NCI-H345 (cell line): ENCODE measurements at regions not wholly inside any gene's neighbourhood (a gene's known extent, or its start where the extent isn't known, plus 50 kb on each side); places are given as distances from the start of the nearest gene placed in this dataset.

Source experiments
- DNase-seq: peaks from one replicate; lab custom pipeline; 2025; lab: John Stamatoyannopoulos, UW

DNA sequence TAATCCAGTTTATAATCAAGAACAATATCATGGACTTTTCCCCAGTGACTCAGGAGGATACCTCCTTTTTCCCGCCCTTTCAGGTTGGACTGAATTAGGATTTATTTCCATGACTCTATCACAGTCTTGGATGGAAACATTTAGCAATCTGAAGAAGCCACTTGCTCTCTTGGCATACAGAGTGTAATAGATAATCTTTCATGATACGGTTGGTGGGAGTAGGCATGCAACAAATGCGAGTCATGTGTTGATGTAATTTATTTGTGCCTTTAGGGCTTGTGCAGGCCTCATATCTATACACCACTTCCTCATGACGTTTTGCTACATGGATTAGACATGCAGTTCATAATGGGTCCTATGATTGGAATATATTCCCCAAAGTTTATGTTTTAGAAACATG lies 54.2 kb upstream of the MCTP2 start:
- DNase-seq: no peak

DNA sequence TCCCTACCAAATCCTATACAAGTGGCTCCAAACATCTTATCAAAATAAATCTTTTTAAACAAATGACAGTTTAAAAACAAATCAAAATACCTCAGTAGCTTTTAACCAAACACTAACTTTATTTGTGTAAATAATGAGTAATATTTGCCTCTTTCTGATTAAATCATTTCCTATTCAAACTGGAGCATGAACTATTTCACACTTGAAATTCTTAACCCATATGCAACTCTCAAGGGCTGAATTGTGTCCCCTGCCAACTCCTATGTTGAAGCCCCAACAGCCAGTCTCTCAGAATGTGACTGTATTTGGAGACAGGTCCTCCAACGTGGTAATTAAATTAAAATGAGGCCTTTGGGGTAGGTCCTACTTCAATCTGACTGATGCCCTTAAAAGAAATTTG lies 55.9 kb upstream of the MCTP2 start:
- no peak for DNase-seq

DNA sequence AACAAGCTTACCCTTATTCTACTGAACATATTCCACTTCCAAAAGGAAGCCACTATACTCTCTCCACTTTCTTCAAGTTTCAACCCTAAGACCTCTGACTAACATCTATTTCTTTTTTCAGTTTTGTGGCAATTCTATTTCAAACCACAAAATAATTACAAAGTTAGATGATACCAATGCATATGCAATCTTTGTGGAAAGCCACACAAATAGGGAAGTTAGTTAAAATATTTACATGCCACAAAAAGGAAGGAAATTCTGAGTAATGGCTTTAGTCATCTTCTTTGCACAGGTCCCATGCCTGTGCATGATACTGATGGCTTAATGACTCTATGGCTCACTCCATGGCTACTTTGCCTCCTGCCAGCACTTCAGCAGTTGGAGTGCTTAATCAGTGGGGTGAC lies 57.0 kb upstream of the MCTP2 start:
- DNase-seq: no peak

DNA sequence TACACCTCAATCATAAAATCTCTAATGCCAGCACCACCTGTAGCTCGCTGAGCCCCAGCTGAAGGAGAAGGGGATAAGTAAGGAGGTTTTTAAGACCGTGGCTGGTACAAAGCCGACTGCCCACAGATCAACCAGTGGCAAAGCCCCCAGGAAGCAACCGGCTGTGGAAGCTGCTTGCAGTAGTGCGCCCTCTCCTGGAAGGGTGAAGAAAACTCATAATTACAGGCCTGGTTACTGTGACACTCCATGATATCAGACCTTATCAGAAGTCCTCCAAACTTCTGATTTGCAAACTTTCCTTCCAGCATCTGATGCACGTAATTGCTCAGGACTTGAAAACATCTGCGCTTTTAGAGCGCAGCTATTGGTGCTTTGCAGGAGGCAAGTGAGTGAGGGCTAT lies 63.1 kb upstream of the MCTP2 start:
- no peak for DNase-seq

DNA sequence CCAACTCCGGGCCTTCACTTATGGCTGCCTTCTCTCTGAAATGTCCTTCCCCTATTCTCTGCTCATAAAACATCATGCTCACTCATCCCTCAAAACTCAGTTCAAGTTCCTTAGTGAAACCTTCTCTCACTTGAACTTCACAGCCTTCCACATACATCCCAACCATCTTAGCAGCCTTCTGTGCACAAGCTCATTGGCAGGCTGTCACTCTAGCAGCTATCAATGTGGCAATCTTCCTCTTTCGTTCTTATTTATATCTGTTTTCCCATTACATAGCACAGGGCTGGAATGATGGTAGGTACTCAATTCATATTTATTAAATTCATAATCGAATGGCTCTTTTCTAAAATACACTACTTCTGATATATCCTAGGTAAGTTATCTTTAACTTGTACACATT lies 66.4 kb upstream of the MCTP2 start:
- DNase-seq: no peak

DNA sequence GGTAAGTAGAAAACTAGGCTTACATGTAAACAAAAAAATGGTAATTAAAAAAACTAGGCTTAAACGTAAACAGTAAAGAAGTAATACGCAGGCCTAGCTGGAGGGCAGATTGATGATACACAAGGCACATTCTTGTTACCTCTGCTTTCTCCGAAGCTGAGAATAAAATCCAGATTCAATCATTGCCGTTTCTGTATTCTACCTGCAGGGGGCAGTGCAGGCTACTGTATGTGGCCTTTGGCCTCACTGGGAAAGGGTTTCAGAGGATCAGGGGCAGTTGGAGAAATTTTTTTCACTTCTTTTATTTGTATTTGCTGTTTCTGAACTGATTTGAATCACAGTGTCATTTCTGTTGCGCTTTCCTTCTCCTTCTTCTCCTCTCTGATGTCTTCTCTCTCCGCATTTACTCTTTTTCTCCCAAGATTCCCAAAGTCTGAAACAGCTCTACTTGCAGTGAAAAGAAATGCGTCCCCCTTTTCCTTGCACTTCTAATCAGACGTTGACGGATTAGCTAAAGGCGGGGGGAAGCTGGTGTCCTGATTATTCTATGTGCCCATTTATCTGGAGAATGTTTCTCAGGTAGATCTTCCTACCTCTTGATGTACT lies 67.1 kb upstream of the MCTP2 start:
- DNase-seq: peak; percentile 38

DNA sequence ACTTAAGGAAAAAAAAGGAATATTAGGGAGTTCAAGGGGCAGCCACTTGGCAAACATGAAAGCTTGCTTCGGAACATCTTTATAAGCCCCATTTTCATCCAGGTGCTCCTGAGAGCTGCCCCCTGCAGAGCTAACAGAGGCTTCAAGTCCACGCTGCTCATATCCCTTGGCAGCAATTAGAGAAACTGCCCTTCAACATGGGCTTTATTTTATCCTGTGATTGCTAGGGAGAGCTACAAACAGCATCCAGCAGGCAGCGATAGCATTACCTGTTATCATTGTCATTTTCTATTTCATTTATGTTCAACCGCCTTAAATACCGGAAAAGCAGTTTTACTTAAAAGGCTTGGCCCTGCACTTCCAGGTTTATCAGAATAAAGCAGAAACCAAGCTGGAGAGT lies 68.4 kb upstream of the MCTP2 start:
- no peak for DNase-seq

DNA sequence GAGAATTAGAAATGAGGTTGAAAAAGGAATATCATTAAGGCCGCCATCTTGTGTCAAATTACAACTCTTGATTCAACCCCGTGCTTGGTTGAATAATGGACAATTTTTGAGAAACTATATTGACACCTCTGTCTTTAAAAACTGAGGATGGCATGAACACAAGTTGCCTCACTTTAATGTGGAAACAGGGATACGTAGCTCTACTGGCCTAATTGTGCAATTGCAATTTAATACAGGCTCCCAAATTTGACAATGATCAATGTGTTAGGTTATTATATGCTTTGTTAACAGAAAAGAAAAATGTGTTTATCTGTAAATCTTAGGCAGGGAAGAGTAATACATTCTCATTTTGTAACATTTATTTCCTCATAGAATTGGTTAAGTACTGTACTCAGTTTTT lies 77.1 kb upstream of the MCTP2 start:
- DNase-seq: no peak

DNA sequence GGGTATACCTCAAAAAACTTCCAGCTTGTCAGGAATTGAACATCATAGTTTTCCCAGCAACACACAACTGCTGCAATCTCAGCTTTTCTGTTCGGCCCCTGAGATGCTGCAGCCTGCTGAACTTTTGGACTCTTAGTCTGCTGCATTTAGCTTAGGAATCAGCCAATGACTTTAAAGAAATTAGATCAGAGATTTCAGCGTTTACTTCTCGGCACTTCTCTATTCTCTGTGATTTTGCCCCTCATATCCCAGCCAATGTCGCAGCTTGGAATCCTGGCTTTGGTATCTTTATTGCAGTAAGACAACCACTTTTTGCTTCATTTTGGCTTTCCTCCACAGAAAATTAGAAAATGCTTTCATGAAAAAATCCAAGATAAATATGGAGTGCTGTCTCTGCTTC lies 86.3 kb upstream of the MCTP2 start:
- DNase-seq: no peak

DNA sequence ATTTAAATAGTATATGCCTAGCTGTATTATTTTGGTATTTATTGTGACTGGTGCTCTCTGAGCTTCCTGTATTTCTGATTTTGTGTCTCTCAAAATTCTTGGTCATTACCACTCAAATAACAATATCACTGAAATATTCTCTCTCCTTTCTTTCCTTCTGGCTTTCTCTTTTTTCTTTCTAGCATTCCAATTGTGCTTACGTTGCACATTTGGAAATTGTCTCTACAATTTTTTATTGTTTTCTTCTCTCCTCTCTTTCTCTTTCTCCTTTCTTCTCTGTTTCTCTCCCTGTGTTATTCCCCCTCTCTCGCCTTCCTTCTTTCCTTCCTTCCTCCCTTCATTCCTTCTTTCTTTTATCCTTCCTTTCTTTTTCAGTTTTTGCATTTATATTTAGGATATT lies 89.6 kb upstream of the MCTP2 start:
- DNase-seq: no peak

DNA sequence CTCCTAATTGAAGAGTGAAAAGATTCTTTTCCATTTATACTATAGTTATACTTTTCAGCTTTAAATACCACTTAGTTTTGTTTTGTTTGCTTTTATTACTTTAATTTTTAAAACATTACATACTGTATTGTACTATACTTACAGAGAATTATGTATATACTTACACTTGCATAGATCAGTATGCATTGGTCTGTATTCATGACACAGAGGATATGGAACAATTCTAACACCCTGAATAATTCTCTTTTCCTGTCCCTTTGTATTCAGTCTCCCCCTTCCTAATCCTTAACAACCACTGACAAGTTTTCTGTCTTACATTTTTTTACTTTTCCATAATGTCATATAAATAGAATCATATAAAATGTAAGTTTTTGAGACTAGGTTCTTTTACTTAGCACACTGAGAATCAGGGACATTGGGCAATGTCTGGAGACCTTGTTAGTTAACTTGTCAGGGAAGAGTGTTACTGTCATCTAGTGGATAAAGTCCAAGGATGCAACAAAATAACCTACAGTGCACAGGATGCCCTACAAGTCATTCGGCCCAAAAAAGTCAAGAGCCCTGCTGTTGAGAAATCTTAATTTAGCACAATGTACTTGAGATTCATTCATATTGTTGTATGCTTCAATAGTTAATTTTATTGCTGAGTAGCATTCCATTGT lies 95.7 kb upstream of the MCTP2 start:
- DNase-seq: peak; percentile 58

DNA sequence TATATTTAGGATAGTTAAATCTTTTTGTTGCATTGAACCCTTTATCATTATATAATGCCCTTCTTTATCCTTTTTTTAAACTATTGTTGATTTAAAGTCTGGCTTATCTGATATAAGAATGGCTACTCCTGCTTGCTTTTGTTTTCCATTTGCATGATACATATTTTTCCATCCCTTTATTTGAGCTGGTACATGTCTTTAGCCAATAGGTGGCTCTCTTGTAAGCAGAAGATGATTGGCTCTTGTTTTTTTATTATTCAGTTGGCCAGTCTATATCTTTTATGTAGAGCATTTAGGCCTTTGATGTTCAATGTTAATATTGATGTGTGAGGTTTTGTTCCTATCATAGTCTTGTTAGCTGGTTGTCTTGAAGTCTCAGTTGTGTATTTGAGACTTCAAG lies 99.5 kb upstream of the MCTP2 start:
- DNase-seq: no peak

DNA sequence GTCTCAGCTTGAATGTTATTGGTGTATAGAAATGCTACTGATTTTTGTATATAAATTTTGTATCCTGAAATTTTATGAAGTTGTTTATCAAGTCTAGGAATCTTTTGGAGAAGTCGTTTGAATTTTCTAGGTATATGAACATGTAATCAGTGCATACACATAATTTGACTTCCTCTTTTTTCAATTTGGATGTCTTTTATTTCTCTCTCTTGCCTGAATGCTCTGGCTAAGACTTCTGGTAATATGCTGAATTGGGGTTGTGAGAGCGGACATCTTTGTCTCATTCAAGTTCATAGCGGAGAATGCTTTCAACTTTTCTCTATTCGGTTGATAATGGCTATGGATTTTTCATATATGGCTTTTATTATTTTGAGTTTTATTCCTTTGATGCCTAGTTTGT lies 100.9 kb upstream of the MCTP2 start:
- no peak for DNase-seq

DNA sequence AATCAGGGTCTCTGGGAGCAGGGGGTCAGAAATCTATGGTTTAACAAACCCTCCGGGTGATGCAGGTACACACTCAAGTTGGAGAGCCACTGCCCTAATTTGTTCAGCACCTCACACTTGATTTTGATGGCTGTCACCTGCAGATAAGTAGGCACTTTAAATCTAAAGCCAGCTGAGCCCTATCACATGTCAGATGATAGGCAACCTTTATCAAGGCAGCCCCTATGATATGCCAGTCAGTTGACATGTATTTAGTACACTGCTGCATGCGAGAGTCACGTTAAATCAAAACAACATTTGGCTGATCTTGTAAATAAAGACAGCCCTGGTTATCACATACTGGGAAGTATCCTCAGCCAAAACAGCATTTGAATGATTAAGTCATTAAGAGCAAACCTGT lies 104.4 kb upstream of the MCTP2 start:
- DNase-seq: peak; percentile 43

DNA sequence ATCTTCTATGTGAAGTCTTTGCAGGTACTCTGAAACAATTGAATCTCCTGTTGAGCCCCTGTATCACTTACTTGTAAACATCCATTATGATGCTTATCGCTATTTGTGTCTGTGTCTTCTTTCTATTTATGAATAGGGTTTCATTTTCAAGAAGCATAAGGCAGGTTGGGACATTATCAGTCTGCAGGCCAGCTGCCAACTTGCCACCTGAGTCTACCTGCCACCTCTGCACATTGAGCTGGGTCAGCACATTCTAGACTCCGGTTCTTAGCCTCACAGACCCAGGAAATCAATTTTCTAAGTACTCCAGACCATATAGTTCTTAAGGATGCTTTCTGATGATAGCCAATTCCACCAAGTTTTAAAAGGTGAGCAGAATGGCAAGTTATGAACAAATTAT lies 105.7 kb upstream of the MCTP2 start:
- no peak for DNase-seq

DNA sequence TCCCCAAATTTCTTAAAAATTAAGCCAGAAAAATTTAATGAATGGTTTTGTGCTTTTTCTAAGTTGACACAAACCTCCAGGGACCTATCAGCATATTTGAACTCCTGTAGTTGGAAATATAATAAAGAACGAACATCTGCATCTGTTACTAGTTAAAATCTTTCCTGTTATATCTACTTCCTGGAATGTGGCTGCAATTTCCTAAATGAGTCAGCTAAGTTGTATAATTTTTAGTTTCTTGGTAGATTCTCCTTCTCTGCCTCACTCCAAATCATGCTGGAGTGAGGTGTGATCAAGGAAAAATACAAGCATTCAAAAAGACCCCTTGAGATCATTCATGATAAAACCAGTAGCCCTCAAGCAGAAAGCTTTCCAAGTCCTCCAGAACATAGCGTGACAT lies 106.2 kb upstream of the MCTP2 start:
- DNase-seq: no peak

DNA sequence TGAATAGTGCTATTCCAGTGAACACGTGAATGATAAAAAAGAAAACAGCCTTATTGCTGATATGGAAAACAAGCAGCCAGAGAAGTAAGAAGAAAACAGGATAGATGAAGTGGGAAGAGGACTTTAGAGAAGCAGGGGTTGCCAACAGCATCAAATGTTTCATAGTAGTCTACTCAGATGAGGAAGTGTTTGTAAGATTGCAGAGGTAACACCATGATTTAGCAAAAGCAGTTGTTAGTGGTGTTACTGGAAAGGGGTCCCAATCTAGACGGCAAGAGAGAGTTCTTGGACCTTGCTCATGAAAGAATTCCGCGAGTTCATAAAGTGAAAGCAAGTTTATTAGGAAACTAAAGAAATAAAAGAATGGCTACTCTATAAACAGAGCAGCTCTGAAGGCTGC lies 108.8 kb upstream of the MCTP2 start:
- DNase-seq: no peak

DNA sequence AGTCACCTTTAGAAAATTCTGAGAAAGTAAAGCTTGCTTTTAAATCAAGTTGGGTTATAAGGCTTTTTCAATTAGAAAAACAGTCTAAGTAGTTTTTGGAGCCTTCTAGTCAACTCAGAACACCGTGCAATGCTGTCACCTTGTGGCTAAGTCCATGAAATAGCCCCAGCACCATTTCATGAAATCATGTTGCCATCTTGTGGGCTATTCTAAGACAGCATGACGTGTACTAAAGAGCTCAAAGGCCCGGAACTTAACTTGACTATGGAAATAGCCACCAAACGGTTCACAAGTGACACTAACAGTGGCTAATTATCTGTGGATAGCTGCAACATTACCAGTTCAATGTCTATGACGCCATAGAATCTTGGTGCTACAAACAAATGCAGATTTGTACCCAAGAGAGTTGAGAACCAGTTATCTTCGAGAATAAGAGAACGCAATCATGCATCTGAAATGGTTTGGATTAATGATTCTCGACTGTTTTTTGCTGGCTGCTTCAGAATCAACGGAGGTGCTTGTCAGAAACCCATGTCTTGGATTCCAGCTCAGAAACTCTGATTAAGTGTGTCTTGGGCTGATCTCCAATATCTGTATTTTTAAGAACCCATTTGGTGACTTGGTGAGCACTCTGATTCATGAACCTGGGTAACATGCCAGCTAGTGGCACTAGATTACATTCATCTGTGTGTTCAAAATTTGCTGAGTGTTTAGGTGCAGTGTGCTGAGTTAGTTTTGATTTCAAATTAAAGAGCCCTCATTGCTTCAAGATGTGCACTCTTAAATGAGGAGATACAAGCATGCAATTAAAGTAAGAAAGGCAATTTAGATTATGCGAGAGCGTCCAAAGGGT lies 111.2 kb upstream of the MCTP2 start:
- DNase-seq: peak; percentile 75

DNA sequence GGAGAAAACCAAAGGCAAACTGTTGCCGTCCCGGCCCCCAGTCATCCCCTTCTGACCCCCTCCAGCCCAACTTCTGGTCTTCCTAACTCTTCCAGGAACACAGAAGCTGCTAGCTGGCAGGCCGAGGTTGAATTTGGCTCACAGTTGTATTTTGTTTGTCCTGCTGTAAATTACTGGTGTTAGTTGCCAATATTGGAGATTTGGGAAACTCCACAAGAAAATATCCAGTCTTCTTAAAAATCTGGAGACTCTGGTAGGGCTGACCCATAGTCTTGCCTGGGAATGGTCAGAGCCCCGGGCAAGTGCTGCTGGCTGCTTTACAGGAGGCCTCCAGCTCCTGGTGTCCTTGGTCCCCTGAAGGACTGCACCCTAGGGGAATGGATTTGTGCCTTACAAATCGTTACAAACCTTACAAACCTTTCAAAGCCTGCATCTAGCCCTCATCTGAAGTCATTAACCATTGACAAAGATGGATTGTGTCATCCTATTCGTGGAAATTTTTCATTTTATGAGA lies 112.0 kb upstream of the MCTP2 start:
- no peak for DNase-seq

DNA sequence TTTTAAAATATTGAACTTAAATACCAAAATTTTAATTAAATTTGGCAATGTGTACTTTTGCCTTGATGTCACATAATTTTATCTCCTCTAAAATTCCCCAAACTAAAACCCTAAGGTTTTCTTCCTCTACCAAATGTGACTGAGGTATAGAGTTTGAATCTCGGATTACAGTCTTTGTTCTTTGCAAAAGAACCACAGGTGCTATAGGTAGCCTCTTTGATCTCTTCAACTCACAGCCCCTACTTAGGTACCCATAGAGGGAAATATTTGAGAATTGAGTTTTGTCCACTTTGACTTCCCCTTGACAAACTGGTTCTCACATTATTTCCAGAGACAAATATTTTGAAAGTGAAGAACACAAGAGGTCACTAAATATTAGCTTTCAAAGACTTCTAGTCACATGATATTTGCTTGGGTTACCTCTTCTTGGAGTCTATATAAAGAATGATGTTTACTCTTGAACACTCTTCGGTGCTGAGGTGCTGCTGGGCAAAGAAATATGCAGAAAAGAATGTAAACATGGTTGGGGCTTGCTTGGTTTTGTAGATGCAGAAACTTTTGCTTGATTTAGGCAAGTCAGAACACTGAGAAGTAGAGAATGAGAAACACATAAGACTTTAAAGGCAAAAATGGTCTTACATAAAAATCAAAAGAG lies 120.8 kb upstream of the MCTP2 start:
- DNase-seq: no peak

DNA sequence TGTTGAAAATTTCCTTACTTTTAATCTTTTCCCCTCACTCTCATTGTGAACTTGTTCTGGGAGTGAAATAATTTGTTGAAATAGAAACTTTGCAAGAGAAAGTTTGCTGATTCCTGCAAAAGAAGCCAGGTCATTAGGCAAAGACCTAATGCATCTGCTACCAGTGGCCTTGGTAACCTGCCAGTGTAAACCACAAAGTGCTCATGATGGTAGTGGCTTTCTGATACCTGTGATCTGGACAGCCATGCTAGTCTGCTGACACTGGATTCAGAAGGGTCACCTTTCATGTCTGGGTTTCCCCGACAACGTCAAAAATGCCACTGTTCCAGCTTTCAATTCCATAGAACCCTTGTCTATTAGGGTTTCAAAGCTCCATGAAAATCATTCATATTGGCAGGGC lies 123.7 kb upstream of the MCTP2 start:
- DNase-seq: no peak

DNA sequence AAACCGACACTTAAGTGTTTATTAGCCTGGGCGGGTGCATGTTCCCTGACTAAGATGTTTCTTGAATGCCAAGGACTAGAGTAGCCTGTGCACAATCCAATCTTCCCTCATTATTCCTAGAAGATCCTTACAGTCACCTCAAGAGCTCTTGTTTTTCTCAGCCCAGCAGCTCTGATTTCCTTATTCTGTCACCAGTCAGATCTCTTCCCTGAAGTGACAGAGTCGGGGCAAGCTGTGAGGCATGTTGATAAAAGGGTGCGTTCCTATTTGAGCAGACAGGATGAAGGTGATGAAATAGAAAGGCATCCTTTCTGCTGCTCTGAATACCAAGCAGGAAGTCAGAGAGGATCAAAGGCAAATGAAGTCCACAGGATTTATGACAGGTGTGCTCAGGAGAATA lies 125.6 kb upstream of the MCTP2 start:
- no peak for DNase-seq

DNA sequence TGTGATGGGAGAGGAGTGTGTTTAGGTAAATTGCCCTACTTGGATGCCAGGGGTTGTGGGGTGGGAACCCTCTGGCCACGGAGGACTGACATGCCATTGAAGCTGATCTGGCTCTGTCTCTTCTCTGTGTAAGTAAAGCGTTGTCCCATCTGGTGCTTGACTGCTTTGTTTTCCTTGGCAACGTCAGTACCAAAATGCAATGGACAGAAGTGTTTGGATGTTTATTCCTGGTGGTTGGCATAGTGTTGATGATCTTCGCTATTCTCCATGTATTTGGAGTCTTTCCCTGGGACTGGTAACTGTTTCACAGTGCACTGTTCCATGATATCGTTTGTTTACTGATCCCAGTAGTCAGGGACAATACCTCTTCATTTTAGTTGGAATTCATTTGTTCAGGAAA lies 130.5 kb upstream of the MCTP2 start:
- no peak for DNase-seq
